GM21381 (cell line): ENCODE measurements at regions not wholly inside any gene's neighbourhood (a gene's known extent, or its start where the extent isn't known, plus 50 kb on each side); places are given as distances from the start of the nearest gene placed in this dataset.
A peak's percentile ranks its signal among the peaks of the same experiment; 100 is the strongest.

ENCODE experiments used
- ATAC-seq: cut with Tn5 transposase; IDR thresholded peaks from one replicate; pipeline ENCODE4 v1.9.1; 2021; ENCODE audit warnings: mild to moderate bottlenecking, moderate library complexity; ENCODE audit not compliant: unreplicated experiment

DNA sequence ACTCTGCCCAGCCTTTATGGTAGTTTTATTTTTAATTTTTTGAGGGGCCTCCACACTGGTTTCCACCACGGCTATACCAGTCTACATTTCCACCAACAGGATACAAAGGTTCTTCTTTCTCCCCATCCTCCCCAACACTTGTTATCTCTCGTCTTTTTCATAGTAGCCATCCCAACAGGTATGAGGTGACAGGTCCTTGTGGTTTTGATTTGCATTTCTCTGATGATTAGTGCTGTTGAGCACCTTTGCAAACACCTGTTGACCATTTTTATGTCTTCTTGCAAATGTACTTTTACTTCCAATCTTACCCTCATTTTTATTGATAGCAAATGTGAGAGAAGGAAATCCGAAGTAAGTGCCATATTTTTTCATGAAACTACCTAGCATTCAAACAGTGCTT lies 195.4 kb upstream of the PREP start:
- ATAC-seq = no peak

DNA sequence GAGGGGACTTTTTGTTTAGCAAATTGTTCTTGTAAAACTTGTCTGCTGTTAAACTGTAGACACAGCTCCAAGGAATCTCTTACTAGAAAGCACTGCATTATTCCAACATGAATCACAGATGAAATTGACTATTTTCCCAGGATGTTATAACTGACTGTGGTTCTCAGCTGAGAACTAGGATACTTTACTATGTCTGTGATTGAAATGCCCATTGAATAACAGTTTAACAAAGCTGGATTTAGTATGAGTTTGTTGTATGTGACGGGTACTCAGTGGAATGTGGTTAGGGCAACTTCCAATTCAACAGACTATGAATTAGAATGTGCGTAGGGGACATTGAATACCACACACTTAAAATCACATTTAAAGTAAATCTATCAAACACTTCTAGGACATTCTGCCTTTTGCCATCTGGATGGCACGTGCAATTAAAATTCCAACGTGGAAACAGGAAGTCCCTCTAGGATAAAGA lies 193.4 kb upstream of the PREP start:
- ATAC-seq = no peak

GRCh38 chr6:105595829-105596228 lies 192.9 kb upstream of the PREP start:
- no peak for ATAC-seq

DNA sequence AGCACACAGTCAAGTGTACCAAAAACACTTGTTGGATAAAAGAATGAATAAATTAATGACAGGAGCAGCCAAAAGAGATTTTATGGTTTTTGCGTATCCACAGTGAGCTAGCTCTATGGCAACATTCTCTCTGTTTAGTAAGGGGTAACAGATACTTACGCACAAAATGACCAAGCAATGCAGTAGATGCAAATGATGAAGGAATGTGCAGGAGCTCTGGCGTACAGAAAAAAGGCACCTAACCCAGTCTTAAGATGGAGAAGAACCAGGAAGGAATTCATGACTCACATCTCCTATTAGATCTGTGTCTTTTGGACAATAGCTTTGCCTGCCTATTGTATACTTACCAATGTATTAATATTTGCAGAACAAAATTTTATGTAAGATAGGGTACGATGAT lies 191.9 kb upstream of the PREP start:
- ATAC-seq = no peak

- no peak for ATAC-seq
Observed at GRCh38 chr6:105593805-105594671, 191.2 kb upstream of the PREP start.

DNA sequence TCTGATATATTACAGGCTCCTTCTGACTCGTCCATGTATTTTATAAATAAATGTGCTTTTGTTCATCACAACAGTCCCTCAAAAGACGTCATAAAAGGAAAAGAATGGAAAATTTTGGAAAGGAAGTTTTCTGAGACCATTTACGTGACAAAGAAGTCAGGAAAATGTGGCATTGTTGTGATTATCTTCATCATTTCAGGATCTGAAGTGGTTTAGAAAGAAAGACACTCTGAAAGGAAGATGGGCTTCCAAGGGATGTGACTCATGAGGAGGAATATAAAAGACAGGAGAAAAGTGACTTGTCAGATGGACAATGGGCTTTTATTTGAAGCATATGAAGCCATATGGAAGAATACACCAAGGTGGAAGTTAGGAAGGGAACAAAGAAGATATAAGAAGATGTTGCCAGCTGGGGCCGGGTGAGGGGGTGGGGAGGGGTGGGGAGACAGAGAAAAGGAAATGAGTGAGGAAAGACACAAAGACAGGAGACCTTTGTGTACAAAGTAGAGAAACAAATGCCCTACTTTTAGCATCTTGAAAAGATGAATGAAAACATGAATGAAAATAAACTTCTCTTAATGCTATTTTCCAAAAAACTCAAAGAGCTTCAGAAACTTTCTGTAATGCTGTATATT lies 190.3 kb upstream of the PREP start:
- no peak for ATAC-seq

- ATAC-seq = no peak
Observed at GRCh38 chr6:105592329-105592728, 189.4 kb upstream of the PREP start.

GRCh38 chr6:105591053-105591452 lies 188.2 kb upstream of the PREP start:
- peak; percentile 89 for ATAC-seq

DNA sequence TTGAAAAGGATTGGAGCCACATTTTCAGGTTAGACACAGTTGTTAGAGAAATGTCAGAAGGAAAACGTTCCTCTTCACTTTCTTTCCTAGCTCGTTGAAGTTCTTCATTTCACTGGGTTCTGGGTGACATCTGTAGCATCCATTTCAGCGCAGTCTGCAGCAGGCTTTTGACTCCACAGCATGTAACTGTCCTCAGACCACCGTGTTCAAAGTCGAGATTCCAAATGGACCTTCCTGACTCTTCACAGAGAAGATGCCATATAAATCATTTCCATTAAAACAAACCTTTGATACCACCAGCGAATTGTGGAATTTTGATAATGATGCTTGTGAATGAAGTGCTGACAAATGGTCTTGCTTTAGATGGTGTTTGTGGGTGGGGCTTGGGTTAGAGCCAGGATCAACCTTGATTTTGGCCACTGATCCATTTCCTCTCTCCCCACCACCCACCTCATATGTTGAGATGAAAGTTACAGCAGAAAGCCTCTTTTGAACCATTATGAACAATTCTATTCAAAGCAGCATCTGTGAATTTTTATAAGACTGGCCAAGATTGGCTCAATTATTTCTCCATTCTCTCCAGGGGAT lies 185.3 kb upstream of the PREP start:
- no peak for ATAC-seq

- no peak for ATAC-seq
Observed at GRCh38 chr6:105587349-105588122, 184.7 kb upstream of the PREP start.

DNA sequence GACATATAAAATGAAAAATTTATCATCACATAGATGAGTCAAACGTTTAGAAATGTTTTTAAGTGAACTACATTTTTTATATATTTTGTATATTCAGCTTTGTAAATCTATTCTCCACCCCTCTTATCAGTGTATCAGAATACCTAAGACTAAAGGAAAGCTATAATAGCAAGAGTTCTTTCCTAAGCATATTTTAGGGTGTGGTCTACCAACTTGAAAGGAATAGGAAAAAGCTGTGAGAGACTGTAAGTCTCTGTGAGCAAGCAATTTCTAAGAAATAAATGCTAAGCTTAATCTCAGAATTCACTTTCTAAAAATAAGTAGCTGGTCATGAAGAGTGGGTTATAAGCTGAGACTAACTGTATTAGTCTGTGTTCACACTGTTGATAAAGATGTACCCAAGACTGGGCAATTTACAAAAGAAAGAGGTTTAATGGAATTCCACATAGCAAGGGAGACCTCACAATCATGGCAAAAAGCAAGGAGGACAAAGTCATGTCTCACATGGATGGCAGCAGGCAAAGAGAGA lies 175.4 kb upstream of the PREP start:
- ATAC-seq = no peak

GRCh38 chr6:105573556-105573955 lies 170.7 kb upstream of the PREP start:
- no peak for ATAC-seq

- ATAC-seq = no peak
Observed at GRCh38 chr6:105573138-105573537, 170.3 kb upstream of the PREP start.

DNA sequence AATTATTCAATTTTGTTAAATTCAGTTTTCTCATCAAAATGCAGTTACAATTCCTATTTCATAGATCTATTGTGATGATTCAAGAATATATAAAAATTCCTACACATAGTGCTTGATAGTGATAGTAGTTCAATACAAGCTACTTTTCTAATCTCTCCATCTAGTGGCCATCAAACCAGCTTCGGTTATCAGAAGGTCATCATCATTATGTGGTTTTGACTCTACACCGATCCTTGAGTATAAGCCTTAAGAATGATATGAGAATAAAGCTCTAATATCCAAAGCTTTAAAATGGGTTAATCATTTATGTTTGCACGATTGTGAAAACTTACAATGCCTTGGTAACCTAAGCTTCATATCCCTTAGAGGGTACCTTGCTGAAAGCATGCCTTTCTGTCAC lies 167.5 kb upstream of the PREP start:
- no peak for ATAC-seq

- no peak for ATAC-seq
Observed at GRCh38 chr6:105569706-105570105, 166.8 kb upstream of the PREP start.

- no peak for ATAC-seq
Observed at GRCh38 chr6:105568751-105569150, 165.9 kb upstream of the PREP start.

DNA sequence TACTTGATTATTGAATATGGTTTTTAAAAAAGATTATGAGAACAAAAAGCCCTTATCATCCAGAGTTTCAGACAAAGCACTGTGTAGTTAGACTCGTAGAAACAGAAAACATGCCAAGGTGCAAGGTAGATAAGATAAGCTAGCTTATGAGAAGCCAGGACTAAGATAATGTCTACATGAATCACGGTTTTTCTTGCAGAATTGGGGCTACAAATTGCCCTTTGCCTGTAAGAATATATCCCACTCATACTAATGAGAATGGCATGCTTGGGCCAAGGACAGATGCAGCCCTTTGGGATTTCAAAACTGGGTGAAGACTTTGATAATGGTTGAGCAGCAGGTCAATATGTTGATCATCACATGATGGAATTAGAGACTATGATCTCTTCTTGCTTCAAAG lies 165.3 kb upstream of the PREP start:
- ATAC-seq = no peak

GRCh38 chr6:105567140-105567539 lies 164.3 kb upstream of the PREP start:
- no peak for ATAC-seq

DNA sequence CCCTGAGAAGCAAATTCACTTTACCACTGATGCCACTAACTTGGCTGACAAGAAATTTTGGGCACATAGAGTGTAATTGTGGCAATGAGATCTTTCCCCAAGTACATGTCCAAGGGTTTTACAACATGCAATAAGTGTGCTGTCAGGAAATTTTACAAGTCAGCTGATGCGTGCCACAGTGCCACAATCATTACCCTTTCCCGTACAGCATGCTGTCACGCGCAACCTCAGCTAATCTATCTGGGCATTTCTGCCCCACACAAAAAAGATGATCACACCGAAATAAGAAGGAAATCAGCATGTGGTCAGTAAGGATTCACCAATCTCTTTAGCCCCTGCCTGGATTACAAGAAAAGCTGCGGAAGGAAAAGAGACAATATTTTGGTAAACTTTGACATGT lies 163.6 kb upstream of the PREP start:
- no peak for ATAC-seq

GRCh38 chr6:105564121-105564902 lies 161.4 kb upstream of the PREP start:
- ATAC-seq = no peak
